D341Med (cell line): ENCODE measurements at regions not wholly inside any gene's neighbourhood (a gene's known extent, or its start where the extent isn't known, plus 50 kb on each side); places are given as distances from the start of the nearest gene placed in this dataset.

Source experiments
- DNase-seq: peaks from one replicate; pipeline ENCODE4 v3.0.0; 2012; ENCODE audit warnings: low spot score

DNA sequence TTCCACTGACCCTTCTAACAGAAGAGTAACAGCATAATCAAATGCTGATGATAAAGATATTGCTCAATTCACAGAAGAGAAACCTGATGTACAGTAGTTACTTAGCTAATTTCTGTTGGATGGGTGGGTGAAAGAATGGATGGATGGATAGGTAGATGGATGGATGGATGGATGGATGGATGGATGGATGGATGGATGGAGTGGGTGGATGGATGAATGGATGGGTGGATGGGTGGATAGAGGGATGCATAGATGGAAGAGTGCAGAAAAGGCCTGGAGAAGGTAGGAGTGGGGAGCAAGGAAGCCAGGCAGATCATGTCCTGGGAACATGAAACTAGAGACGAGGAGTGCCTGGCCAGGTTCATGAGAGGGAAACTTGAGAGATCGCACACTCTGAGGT, 520.9 kb downstream of the BCL11B start:
- no peak for DNase-seq

GRCh38 chr14:98752660-98753059, 519.3 kb downstream of the BCL11B start:
- no peak for DNase-seq

GRCh38 chr14:98754343-98755020, 517.5 kb downstream of the BCL11B start:
- DNase-seq: no peak

DNA sequence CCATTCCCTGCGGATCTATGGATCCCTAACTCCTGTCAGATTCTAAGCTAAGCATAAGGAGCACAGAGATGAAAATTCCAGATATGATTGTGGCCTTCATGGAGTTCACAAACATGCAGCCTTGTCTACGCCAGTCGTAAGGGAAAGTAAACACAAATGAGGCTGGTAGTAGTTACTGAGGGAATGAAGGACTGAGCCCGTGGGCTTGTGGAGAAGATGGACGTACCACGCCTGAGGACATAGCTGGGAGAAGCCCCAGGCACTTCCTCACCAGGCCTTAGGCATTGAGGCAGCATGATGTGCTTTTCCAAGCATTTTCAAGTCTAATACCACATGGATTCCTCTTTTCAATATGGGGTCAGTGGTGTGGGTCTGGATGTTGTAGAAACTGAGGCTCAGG, 515.2 kb downstream of the BCL11B start:
- DNase-seq: no peak

DNA sequence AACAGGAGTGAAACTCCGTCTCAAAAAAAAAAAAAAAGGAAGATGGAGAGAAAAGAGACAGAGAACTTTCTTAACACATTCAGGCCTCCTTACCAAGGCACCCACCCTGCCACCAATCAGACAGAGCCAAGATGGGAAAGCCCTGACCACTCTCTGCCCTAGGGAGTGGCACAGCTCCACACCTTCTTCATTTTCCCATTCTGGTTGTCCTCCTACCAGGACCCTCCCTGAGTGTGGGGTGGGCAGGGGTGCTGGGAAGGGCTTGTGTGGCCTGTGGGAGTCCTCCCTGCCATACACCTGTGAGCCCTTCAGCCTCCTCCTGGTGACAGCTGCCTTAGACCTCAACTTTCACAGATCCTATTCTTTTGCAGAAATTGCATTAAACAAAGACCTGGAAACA, 513.6 kb downstream of the BCL11B start:
- no peak for DNase-seq

- no peak for DNase-seq
These were observed 510.0 kb downstream of the BCL11B start for GRCh38 chr14:98761993-98762392.

DNA sequence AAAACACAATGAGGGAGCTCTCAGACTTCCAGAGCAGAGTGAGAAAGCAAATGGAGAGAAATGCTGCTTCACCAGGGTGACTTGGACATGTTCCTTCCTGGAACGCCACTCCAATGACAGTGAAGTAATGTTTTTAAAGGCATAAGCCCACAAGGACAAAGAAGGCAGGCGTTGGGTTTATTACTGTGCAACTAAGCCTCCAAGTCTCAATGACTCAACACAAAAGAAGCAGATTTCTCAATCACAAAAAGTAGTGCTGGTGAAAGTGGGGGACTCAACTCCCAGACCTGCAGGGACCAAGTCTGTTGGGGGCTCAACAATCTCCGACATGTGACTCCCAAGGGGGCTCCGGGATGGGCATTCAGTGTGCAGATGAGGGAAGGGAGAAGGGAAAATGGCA, 505.2 kb downstream of the BCL11B start:
- DNase-seq: no peak

DNA sequence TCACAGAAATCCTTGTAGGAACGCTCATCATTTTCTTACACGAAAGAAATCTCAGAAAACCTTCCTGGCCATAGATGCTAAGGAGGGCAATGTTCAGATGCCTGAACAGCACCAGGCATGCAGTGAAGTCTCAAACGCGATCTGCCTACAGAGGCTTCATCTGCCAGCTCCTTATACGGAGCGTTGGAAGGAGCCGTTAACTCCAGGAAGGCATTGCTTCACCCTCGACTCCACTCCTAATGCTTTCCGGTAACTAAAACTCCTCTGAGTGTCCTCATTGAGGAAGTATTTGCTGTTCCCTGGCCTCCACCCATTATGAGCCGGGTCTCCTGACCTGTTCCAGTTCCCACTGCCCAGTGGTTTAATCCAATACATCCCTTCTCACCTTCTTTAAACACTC, 502.7 kb downstream of the BCL11B start:
- DNase-seq: no peak

DNA sequence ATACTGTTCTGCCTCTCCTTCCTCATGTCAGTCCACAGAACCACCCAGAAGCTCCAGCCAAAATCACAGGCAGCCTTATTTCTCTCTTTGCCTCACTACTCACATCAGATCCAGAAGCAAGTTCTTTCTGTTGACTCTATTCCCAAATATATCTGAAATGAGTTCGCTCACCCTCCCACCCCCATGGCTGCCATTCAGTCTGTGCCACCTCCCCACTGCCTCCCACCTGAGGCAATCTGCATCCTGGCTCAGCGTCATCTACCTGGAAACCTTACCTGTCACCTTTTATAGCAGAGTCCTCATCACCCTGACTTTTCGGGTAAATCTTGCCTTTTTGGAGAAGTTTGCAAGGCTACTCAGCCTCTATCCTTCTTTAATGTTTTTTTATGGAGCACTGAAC, 501.8 kb downstream of the BCL11B start:
- DNase-seq: no peak

DNA sequence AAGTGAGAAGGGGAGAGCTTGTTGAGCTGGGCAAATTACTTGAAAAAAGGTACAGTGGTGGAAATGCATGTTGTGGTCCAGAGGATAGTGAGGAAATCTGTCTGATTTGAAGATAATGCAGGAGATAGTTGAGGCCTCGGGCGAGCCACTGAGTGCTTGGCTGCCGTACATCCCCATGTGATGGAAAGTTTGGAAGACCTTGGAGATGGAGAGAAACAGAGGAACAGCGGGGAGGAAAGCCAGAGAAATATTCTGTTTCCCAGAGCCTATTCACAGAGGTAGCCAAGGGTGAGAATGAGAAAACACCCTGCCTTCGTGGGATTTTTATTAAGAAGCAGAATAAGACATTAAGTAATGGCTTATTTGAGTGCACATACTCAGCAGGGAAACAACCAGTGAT, 498.2 kb downstream of the BCL11B start:
- no peak for DNase-seq

DNA sequence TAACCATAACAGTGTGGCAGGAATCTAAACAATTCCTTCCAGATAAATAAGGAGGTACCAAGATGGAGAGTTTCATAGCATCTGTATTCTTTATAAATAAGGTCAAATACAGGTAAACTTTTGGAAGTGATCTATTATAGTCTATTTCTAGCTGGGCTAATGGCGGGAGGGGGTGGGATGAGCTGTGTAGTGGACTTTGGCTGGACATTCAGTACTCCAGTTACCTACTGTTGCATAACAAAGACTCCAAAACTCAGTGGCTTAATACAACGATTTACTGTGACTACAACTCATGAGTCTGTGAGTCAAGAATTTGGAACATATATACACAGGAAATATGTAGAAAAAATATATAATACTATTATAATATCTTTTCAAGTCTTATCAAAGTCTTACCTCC, 496.1 kb downstream of the BCL11B start:
- no peak for DNase-seq

- DNase-seq: no peak
These were observed 489.9 kb downstream of the BCL11B start for GRCh38 chr14:98782062-98782461.

- DNase-seq: no peak
These were observed 486.4 kb downstream of the BCL11B start for GRCh38 chr14:98785578-98785977.

DNA sequence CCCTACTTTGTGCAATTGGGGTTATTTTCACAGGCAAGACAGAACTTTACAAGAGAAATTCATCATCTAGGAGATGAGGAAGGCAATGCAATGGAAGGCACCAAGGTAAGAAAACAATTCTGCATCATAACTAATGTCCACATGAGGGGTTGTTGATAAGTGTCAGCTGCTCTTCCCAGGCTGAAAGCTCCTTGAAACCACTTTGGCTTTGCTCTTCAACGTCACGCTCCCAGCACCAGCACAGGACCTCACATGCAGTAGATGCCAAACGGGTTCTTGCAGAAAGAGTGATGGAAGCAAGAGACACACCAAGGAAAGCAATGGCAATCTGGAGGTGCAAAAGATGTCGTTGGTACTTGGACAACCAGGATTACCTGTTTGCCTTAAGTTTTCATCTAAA, 485.5 kb downstream of the BCL11B start:
- DNase-seq: no peak

DNA sequence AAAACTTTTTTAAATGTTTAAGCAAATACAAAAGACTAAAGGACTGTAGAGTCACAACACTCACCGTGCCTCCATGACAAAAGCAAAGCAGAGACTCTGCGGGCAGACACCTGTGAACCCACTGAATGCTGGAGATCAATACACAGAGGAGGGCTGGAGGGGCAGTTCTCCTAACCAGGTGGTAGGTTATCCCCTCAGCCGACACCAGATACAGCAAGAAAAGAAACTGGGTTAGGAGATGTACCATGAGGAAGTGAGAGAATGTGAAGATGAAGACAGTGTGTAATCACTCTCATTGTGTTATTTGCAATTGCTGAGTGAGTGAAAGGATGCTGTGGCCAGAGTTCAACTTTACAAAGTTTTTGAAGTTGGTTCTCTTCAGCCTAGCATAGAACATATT, 480.3 kb downstream of the BCL11B start:
- no peak for DNase-seq

DNA sequence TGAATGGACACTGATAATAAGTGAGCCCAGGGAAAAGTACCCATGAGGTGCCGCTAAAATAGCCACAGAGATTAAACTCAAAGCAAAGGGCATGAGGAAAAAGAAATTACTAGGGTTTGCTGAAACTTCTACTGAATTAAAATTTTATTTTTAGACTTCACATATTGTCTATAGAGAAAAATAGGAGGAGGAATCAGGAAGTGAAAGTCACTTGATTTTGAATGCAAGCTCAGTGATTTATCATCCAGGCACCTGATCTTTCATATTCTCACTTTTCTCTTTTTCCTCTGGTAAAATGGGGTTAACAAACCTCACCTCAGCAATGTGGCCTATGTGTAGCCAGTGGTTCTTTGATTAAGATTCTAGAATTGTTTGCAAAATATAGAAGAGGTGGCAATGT, 479.8 kb downstream of the BCL11B start:
- no peak for DNase-seq

DNA sequence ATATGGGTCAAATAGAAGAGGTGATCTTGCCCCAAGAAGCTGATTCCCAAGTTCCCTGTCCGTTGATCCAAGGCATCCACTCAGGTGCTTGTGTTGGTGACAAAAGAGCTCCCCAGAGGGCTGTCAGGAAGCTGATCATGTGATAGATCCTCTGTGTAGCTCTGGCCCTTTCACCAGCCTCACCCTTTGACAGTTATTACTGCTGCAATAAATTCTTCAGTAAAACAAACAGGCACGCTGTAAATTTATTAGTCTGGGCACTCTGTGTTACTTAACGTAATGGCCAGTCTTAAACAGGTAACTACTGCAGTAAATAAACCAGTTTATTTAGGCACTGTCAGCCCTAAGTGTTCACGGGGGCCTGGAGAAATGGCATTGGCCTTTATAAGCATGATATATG, 473.9 kb downstream of the BCL11B start:
- no peak for DNase-seq

DNA sequence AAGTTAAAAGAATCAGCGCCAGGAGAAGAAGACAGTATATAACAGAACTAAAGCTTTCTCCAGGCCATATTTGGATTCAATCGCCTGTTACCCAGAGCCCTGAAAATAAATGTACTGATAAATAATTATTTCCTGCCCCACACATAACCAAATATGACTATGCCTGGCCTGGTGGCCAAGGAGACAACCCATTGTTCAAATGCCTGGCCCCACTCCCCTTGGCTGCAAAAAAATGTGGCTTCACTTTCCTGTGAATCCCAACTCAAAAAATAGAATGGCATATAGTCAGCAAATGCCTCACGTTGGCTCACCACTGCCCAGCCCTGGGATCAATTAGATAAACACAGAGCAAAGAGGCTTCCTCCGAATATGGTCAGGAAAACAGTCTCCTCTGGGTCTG, 472.1 kb downstream of the BCL11B start:
- DNase-seq: no peak

GRCh38 chr14:98802044-98802443, 470.0 kb downstream of the BCL11B start:
- no peak for DNase-seq

- no peak for DNase-seq
These were observed 468.8 kb downstream of the BCL11B start for GRCh38 chr14:98803196-98803595.

GRCh38 chr14:98808494-98809407, 463.2 kb downstream of the BCL11B start:
- no peak for DNase-seq

GRCh38 chr14:98816195-98816594, 455.8 kb downstream of the BCL11B start:
- no peak for DNase-seq

DNA sequence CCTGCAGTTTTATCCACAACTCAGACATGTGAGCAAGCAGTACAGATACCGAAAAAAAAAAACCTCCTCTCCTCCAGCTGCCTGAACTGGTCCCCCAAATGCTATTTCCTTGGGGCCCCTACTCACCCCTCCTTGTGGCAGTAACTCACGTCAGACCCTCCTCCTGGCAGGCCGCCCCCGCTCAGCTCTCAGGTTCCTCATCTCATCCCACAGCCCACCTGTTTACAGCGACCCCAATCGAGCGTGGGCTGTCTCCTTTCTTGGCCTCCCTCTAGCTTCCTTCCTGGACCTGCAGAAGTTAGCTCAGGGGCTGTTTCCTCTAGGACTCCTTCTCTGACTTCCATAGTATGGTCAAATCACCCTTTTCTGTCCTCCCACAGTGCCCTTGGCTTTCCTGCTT, 455.3 kb downstream of the BCL11B start:
- no peak for DNase-seq
